ENCODE measurements at regions not wholly inside any gene's neighbourhood (a gene's known extent, or its start where the extent isn't known, plus 50 kb on each side); places are given as distances from the start of the nearest gene placed in this dataset.
A peak's percentile ranks its signal among the peaks of the same experiment; 100 is the strongest.

GRCh38 chr5:175803736-175804454, 67.5 kb upstream of the CPLX2 start:
- no peak for DNase-seq
- in situ Hi-C loops (cut with HindIII; ENCODE audit: low pct_ligation_motif_present, low pct_unique_long_range_greater_than_20kb, low sequenced_read_pairs) = no loop called here

DNA sequence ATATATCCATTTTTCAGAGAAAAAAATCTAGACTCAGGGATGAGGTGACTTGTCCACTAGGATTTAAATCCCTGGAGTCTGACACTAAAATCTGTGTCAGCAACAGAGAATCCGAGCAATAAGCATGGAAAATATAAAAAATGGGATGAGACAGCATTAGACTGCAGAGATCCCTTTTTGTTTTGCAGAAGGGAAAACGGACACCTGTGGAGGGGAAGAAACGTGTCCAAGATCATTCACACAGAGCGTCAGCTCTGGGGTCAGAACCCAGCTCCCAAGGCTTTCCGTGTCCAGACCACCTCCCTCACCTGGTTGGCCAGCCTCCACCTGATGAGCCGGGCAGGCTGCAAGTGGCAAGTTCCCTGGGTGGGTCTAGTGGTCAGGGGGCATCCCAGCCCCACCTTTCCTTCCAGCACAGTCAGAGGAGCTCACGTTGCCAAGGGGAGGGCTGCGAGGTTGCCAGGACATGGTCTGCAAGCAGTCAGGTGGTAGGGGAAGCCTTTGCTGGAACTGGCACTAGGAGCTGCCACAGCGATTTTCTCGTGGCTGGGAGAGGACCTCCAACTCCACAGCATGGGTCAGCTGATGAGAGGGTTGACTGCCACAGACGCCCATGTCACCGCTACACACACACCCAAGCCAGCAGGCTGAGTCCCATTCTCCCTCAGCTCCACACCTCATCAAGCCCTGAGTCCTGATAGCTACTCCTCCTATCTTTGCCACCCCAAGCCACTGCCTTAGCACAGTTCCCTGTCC, 65.9 kb upstream of the CPLX2 start:
- in situ Hi-C loops (cut with HindIII; ENCODE audit: low pct_ligation_motif_present, low pct_unique_long_range_greater_than_20kb, low sequenced_read_pairs) = no loop called here
- no peak for DNase-seq

GRCh38 chr5:175808711-175809110, 62.7 kb upstream of the CPLX2 start:
- in situ Hi-C loops (cut with HindIII; ENCODE audit: low pct_ligation_motif_present, low pct_unique_long_range_greater_than_20kb, low sequenced_read_pairs) = no loop called here

GRCh38 chr5:175809531-175810121, 61.8 kb upstream of the CPLX2 start:
- in situ Hi-C loops (cut with HindIII; ENCODE audit: low pct_ligation_motif_present, low pct_unique_long_range_greater_than_20kb, low sequenced_read_pairs) = no loop called here
- peak; percentile 85 for DNase-seq

More at GRCh38 chr5:175808711-175809110, 62.7 kb upstream of the CPLX2 start:
- no peak for DNase-seq

DNA sequence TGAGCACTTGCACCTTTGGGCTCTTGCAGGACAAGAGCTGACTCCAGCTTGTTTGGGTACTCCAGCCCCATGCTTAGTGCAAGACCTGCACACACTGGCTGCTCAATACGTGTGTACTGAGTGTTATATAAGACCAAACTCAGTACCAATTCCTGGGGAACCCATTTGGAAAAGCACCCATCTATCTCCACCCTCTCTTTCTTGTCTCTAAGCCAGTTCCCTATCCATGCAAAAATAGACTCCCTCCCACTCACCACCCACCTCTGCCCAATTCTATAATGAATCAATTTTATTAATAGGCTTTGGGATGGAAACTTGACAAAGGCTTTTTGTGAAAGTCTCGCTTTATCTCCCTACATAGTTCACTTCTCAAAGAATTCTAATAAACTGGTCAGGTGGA, 60.9 kb upstream of the CPLX2 start:
- no peak for DNase-seq
- in situ Hi-C loops (cut with HindIII; ENCODE audit: low pct_ligation_motif_present, low pct_unique_long_range_greater_than_20kb, low sequenced_read_pairs) = no loop called here

- in situ Hi-C loops (cut with HindIII; ENCODE audit: low pct_ligation_motif_present, low pct_unique_long_range_greater_than_20kb, low sequenced_read_pairs) = no loop called here
- no peak for DNase-seq
Observed at GRCh38 chr5:175811589-175811988, 59.8 kb upstream of the CPLX2 start.

DNA sequence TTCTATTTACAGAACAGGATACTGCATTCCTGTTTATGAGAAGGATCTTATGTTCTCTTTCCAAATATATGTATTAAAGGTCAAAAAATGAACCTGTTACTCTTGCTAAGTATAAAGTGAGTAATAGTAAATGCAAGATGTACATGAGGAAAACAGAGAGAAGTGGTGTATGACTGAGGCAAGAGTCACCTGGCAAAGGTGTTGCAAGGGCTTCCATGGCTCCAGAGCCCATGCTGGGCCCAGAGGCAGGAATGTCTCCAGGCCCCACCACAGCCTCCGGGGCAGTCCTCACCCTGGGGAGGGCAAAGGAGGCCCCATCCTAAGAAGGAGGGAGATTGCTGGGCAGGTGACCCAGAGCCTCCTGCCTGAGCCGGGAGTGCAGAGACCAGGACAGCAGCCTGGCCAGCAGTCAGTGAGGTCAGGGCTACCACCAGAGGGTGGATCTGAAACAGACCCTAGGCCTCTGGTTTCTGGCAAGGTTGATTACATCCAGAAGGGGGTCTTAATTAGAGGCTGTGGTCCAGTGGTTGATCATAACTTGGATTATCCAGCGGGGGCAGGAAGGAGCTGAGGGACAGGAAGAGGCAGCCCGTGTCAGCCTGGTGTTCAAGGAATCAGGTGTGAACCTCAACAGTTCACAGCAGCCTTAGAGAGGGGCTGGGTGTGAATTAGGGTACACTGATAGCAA, 57.3 kb upstream of the CPLX2 start:
- DNase-seq = no peak
- in situ Hi-C loops (cut with HindIII; ENCODE audit: low pct_ligation_motif_present, low pct_unique_long_range_greater_than_20kb, low sequenced_read_pairs) = no loop called here

DNA sequence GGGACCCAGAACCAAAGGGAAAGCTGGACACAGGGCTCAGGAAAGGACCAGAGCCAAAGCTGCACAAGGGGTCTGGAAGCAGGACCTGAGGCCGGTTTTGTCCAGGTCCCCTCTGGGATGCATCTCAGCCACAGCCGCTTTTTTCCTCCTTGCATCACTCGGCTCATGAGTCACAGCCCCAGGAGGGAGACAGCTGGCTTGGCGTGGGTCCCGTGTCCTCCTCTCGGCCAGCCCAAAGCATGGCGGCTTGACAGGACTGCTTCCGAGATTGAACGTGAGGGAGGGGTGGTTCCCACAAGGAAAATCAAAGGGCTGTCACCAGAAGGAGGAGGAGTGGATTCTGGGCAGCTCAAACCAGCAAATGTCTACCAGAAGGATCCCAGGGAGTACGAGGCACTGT, 56.7 kb upstream of the CPLX2 start:
- in situ Hi-C loops (cut with HindIII; ENCODE audit: low pct_ligation_motif_present, low pct_unique_long_range_greater_than_20kb, low sequenced_read_pairs) = no loop called here

DNA sequence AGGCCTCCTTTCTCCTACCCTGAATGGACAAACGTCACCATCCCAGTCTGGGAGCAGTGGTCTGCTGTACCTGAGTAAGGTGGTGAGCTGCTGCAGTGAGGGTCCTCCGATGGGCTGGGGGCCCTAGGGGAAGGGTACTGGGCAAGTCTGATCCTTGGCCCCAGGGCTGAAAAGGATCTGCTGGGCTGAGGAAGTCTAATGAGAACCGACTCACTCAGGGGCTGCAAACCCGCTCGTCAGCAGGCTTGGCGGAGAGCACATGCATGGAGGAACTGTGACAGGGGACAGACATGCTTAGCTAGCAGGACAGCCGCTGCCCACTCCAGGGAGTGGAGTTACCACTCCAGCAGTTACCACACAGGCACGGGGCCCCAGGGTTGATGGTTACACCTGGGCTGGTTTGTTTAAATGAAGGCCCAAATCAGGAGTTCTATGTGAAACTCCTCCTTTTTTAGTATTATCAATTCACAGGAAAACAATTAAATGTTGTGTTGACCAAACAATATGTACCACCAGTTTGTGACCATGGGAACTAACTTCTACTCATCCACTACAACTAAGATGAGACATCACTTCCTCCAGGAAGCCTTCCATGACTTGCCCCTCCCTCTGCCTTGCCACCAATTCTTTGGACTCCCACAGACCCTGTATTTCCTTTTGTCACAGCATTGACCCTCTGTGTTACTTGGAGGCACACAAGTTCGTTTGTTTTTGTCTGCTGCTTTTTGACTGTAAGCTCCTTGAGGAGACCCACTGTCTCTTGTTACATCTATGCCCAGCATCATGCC, 56.1 kb upstream of the CPLX2 start:
- no peak for DNase-seq
- in situ Hi-C loops (cut with HindIII; ENCODE audit: low pct_ligation_motif_present, low pct_unique_long_range_greater_than_20kb, low sequenced_read_pairs) = no loop called here

More for the DNA sequence above, 56.7 kb upstream of the CPLX2 start:
- DNase-seq = peak; percentile 79

DNA sequence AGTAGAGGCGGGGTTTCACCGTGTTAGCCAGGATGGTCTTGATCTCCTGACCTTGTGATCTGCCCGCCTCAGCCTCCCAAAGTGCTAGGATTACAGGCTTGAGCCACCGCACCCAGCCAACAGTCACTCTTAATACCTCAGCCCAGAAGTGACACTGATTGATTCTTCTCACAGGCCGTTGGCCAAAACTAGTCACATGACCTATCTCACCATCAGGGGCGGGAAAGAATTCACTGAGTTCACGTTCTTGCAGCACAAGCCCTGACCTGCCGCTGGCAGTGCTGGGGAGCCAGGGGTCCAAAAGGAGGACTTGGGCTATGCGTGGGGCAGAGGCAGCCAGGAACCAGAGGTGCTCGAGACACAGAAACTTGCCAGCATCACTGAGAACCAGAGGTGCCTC, 55.0 kb upstream of the CPLX2 start:
- in situ Hi-C loops (cut with HindIII; ENCODE audit: low pct_ligation_motif_present, low pct_unique_long_range_greater_than_20kb, low sequenced_read_pairs) = no loop called here
- no peak for DNase-seq

DNA sequence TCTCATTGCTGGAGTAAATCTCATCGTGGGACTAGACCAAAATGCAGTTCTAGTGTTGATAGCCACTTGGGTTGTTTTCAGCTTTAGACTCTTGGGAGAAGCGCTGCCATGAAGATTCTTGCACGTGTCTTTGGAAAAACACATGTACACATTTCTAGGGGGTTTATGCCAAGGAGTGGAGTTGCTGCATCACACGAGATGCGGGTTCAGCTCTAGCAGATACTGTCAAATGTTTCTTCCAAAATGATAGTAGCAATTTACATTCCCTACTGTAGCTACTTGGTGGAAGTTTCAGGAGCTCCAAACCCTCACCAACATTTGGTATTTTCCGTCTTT, 52.3 kb upstream of the CPLX2 start:
- in situ Hi-C loops (cut with HindIII; ENCODE audit: low pct_ligation_motif_present, low pct_unique_long_range_greater_than_20kb, low sequenced_read_pairs) = no loop called here

DNA sequence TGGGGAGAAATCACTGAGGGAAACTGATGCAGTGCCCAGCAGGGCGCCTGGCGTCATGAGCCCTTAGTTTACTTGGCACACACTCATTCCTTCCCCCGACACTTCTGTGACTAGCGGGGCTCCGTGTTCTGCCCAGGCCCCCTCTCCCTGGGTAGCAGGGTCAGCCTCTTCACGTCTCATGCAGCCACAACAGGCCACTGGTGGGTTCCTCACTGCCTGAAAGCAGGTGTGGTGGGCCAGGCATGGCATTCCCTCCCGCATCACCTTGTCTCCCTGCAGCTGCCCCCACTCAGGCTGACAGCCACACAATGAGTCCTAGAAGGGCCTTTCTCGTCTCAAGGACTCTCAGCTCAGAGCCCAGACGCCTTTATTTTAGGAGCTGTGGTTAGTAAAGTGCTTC, 51.1 kb upstream of the CPLX2 start:
- DNase-seq = no peak
- in situ Hi-C loops (cut with HindIII; ENCODE audit: low pct_ligation_motif_present, low pct_unique_long_range_greater_than_20kb, low sequenced_read_pairs) = no loop called here

More for the DNA sequence above, 52.3 kb upstream of the CPLX2 start:
- DNase-seq = no peak
